GM12878 (cell line): ENCODE measurements at regions not wholly inside any gene's neighbourhood (a gene's known extent, or its start where the extent isn't known, plus 50 kb on each side); places are given as distances from the start of the nearest gene placed in this dataset.

ENCODE experiments used
- CTCF ChIP-seq, 3 experiments: IDR thresholded peaks in 2 of 3; conservative IDR thresholded peaks in 1 of 3; 2 replicates each; pipeline ENCODE4 v1.5.1; 2011; ENCODE audit warnings: low read depth in 3 of 3, low read length in 3 of 3, mild to moderate bottlenecking in 3 of 3, control low read depth in 2 of 3, moderate library complexity in 2 of 3, inconsistent platforms in 1 of 3, mixed read lengths in 1 of 3; ENCODE audit not compliant: control insufficient read depth in 2 of 3, insufficient read depth in 1 of 3; ENCODE audit errors: extremely low read depth in 1 of 3
- EP300 ChIP-seq, 2 experiments: fragments of 150-350 bp in 1 of 2; IDR thresholded peaks; 2 replicates each; pipeline ENCODE4 v1.6.1; 2011 to 2012; ENCODE audit warnings: low read depth in 2 of 2, low read length in 2 of 2, borderline replicate concordance in 1 of 2, improper control_type of control experiment in 1 of 2, inconsistent platforms in 1 of 2; ENCODE audit not compliant: control insufficient read depth in 1 of 2
- EZH2 ChIP-seq: IDR thresholded peaks from 2 replicates; pipeline ENCODE4 v1.6.1; 2012; ENCODE audit warnings: low read depth, mild to moderate bottlenecking, control low read depth, inconsistent platforms, low read length, borderline replicate concordance; ENCODE audit not compliant: control insufficient read depth
- IRF3 ChIP-seq: fragments of 450-650 bp; IDR thresholded peaks from 2 replicates; pipeline ENCODE4 v1.6.1; 2014; ENCODE audit warnings: mild to moderate bottlenecking
- JUND ChIP-seq: IDR thresholded peaks from 2 replicates; pipeline ENCODE4 v1.6.1; 2012; ENCODE audit warnings: low read depth, mild to moderate bottlenecking, low read length, improper control_type of control experiment, moderate library complexity
- MYB ChIP-seq: fragments of 150-350 bp; IDR thresholded peaks from 2 replicates; pipeline ENCODE4 v1.6.1; 2014; ENCODE audit warnings: mild to moderate bottlenecking, low read depth, low read length, borderline replicate concordance
- PML ChIP-seq: IDR thresholded peaks from 2 replicates; pipeline ENCODE4 v1.6.1; 2012; ENCODE audit warnings: low read length, inconsistent platforms
- POLR2AphosphoS5 ChIP-seq: IDR thresholded peaks from 2 replicates; pipeline ENCODE4 v1.6.1; 2011; ENCODE audit warnings: mild to moderate bottlenecking, low read length, inconsistent platforms
- RCOR1 ChIP-seq: conservative IDR thresholded peaks from 2 replicates; pipeline ENCODE4 v1.6.1; 2012; ENCODE audit warnings: low read depth, low read length, improper control_type of control experiment
- YY1 ChIP-seq: IDR thresholded peaks from 2 replicates; pipeline ENCODE4 v1.6.1; 2011; ENCODE audit warnings: low read depth, mild to moderate bottlenecking, low read length
- ZBTB40 ChIP-seq: fragments of 450-650 bp; IDR thresholded peaks from 2 replicates; pipeline ENCODE4 v1.6.1; 2016; ENCODE audit warnings: mild to moderate bottlenecking, moderate library complexity, borderline replicate concordance

GRCh38 chr4:3662516-3662915 is 103.7 kb upstream of the ADRA2C start:
- TF ChIP-seq ZBTB40, result no peak
- TF ChIP-seq JUND, result no peak
- no peak for TF ChIP-seq MYB
- TF ChIP-seq RCOR1, result no peak
- no peak for TF ChIP-seq CTCF (IDR thresholded peaks at IDR 0.05 in 2 of 3, conservative IDR thresholded peaks at IDR 0.05 in 1 of 3; ENCODE audit: control insufficient read depth in 2 of 3, extremely low read depth in 1 of 3, insufficient read depth in 1 of 3, low read depth in 3 of 3, low read length in 3 of 3)
- TF ChIP-seq EP300 (IDR thresholded peaks at IDR 0.05; ENCODE audit: borderline replicate concordance in 1 of 2, control insufficient read depth in 1 of 2, low read depth in 2 of 2, low read length in 2 of 2), result no peak
- TF ChIP-seq IRF3, result no peak
- TF ChIP-seq POLR2AphosphoS5, result no peak
- TF ChIP-seq PML, result no peak
- TF ChIP-seq EZH2, result no peak
- no peak for TF ChIP-seq YY1
